Right lobe of liver (tissue), 6 donors: ENCODE measurements at regions not wholly inside any gene's neighbourhood (a gene's known extent, or its start where the extent isn't known, plus 50 kb on each side); places are given as distances from the start of the nearest gene placed in this dataset.

Experiments used
- ATAC-seq, 4 donors: fragments of 200-7000 bp; cut with Tn5 transposase; one replicate each; pipeline ENCODE4 v1.9.1; 2020; ENCODE audit warnings: mild to moderate bottlenecking in 4 of 4, moderate library complexity in 4 of 4
- DNase-seq, 3 donors: peaks; one replicate each; pipeline ENCODE4 v3.0.0-alpha.2; 2020
- H3K27ac ChIP-seq, 3 donors: fragments of 200-600 bp; one replicate each; pipeline ENCODE4 v1.8.0; 2022
- H3K27me3 ChIP-seq, 2 donors: fragments of 200-600 bp; one replicate each; pipeline ENCODE4 v1.8.0; 2022
- H3K36me3 ChIP-seq, 4 donors: fragments of 200-600 bp; sonication (generic) in 1 of 4; one replicate each; pipeline versions ENCODE4 v1.5.1 to v1.8.0; 2017 to 2022; ENCODE audit warnings: control low read depth in 1 of 4
- H3K4me1 ChIP-seq, 4 donors: fragments of 200-600 bp; sonication (generic) in 1 of 4; one replicate each; pipeline versions ENCODE4 v1.5.1 to v1.8.0; 2017 to 2022; ENCODE audit warnings: control low read depth in 1 of 4
- H3K4me3 ChIP-seq, 3 donors: fragments of 200-600 bp; one replicate each; pipeline ENCODE4 v1.8.0; 2022
- H3K9me3 ChIP-seq, 4 donors: fragments of 200-600 bp; sonication (generic) in 1 of 4; one replicate each; pipeline versions ENCODE4 v1.5.1 to v1.8.0; 2017 to 2022; ENCODE audit warnings: control low read depth in 1 of 4
- CTCF ChIP-seq, 4 donors: fragments of 200-600 bp in 3 of 4; fragments of 450-650 bp in 1 of 4; IDR thresholded peaks; one replicate each; pipeline versions ENCODE4 v1.5.1 to v1.8.0; 2016 to 2022; ENCODE audit warnings: antibody characterized with exemption in 4 of 4, mild to moderate bottlenecking in 2 of 4
- POLR2A ChIP-seq: fragments of 450-650 bp; IDR thresholded peaks from one replicate; pipeline ENCODE4 v1.6.1; 2017; ENCODE audit warnings: antibody characterized with exemption, mild to moderate bottlenecking
- WGBS: methylation state at CpG from one replicate; pipeline ENCODE4 v1.1.6; 2018; ENCODE audit warnings: low coverage, low lambda C conversion rate; ENCODE audit not compliant: insufficient coverage; ENCODE audit errors: missing lambda C conversion rate; 5-methylcytosine and 5-hydroxymethylcytosine counted together
- intact Hi-C, 2 donors: fragments of 100-400 bp; cut with DNase I; formaldehyde crosslinking; loops; one replicate each; pipeline versions ENCODE4 v1.11.2 to v1.14.1; 2022
- donor health status: DM: no; HTN: yes; CAD: no.
- donor health status: DM: no; HTN: no; CAD: no.
- donor health status: DM: no; HTN: no; CAD: no.
- donor health status: DM: no; HTN: yes; CAD: no.
- donor health status: DM: no; HTN: yes; CAD: no.

GRCh38 chr6:14664621-14665315, 547.2 kb downstream of the CD83 start:
- Histone ChIP-seq H3K36me3 (no peaks in the 10 kb centered on the region), H3K4me1 (no peaks in the 10 kb centered on the region), H3K27ac (no peak overlapping the region), H3K27me3 (no peaks in the 10 kb centered on the region), H3K9me3 (no peaks in the 10 kb centered on the region), H3K4me3 (no peak overlapping the region)
- intact Hi-C loops = no loop called here
- WGBS = 65% methylated on average over 9 of the region's 11 CpGs
- DNase-seq = no peak
- no peak for ATAC-seq
- no peak for TF ChIP-seq CTCF (IDR thresholded peaks at IDR 0.05)
- no peak for TF ChIP-seq POLR2A

GRCh38 chr6:14665827-14666724, 548.5 kb downstream of the CD83 start:
- ATAC-seq (peak; percentile 34 to 76 (median 54)), DNase-seq (peak in 2 of 3 donors; percentile 38 to 51)
- Histone ChIP-seq H3K9me3 (no peaks in the 10 kb centered on the region), H3K27me3 (no peaks in the 10 kb centered on the region), H3K4me1 (no peaks in the 10 kb centered on the region), H3K36me3 (no peaks in the 10 kb centered on the region), H3K27ac (no peak overlapping the region), H3K4me3 (no peak overlapping the region)
- WGBS = 75% methylated on average over 10 of the region's 11 CpGs
- intact Hi-C loops = no loop called here
- TF ChIP-seq POLR2A (no peak), CTCF (IDR thresholded peaks at IDR 0.05) (no peak)

- no peaks in the 10 kb centered on the region for H3K4me1 ChIP-seq
- ATAC-seq (no peak), DNase-seq (no peak)
- no peak overlapping the region for H3K27ac ChIP-seq
- 65% methylated on average over 6 of the region's 7 CpGs for WGBS
- no peak overlapping the region for H3K4me3 ChIP-seq
- no peaks in the 10 kb centered on the region for H3K36me3 ChIP-seq
- intact Hi-C loops = no loop called here
- TF ChIP-seq CTCF (IDR thresholded peaks at IDR 0.05) = no peak
- TF ChIP-seq POLR2A = no peak
- H3K27me3 ChIP-seq = no peaks in the 10 kb centered on the region
- no peaks in the 10 kb centered on the region for H3K9me3 ChIP-seq
Observed at GRCh38 chr6:14670806-14671205, 553.2 kb downstream of the CD83 start.

GRCh38 chr6:14671261-14671681, 553.7 kb downstream of the CD83 start:
- intact Hi-C loops = no loop called here
- DNase-seq (no peak), ATAC-seq (no peak)
- no peaks in the 10 kb centered on the region for H3K36me3 ChIP-seq
- TF ChIP-seq CTCF (IDR thresholded peaks at IDR 0.05) (no peak), POLR2A (no peak)
- no peaks in the 10 kb centered on the region for H3K27me3 ChIP-seq
- 65% methylated on average over 1 of the region's 1 CpG for WGBS
- no peaks in the 10 kb centered on the region for H3K9me3 ChIP-seq
- no peak overlapping the region for H3K4me3 ChIP-seq
- no peak overlapping the region for H3K27ac ChIP-seq
- H3K4me1 ChIP-seq = no peaks in the 10 kb centered on the region
